WTC11 (cell line): ENCODE measurements at regions not wholly inside any gene's neighbourhood (a gene's known extent, or its start where the extent isn't known, plus 50 kb on each side); places are given as distances from the start of the nearest gene placed in this dataset.

Experiments
- ATF1 ChIP-seq: sonication (generic); formaldehyde crosslinking; IDR thresholded peaks from 2 replicates; pipeline ENCODE4 v1.8.1; 2023; ENCODE audit warnings: mild to moderate bottlenecking, moderate library complexity, missing genetic modification reagents
- ATF3 ChIP-seq: sonication (generic); formaldehyde crosslinking; conservative IDR thresholded peaks from 2 replicates; pipeline ENCODE4 v1.8.1; 2022; ENCODE audit warnings: mild to moderate bottlenecking, missing genetic modification reagents
- CREB1 ChIP-seq: sonication (generic); formaldehyde crosslinking; IDR thresholded peaks from 2 replicates; pipeline ENCODE4 v1.8.0; 2023; ENCODE audit warnings: mild to moderate bottlenecking, missing genetic modification reagents
- CREM ChIP-seq: sonication (generic); formaldehyde crosslinking; IDR thresholded peaks from 2 replicates; pipeline ENCODE4 v1.8.1; 2022; ENCODE audit warnings: mild to moderate bottlenecking, missing genetic modification reagents, moderate library complexity
- CTCF ChIP-seq: fragments of 200-600 bp; IDR thresholded peaks from 2 replicates; pipeline ENCODE4 v1.8.0; 2022; ENCODE audit warnings: antibody characterized with exemption
- E2F1 ChIP-seq: sonication (generic); formaldehyde crosslinking; IDR thresholded peaks from 2 replicates; pipeline ENCODE4 v1.8.0; 2022; ENCODE audit warnings: mild to moderate bottlenecking, missing genetic modification reagents
- ESRRA ChIP-seq: sonication (generic); formaldehyde crosslinking; IDR thresholded peaks from 2 replicates; pipeline ENCODE4 v1.8.1; 2022; ENCODE audit warnings: mild to moderate bottlenecking, missing genetic modification reagents, borderline replicate concordance
- IRF2 ChIP-seq: sonication (generic); formaldehyde crosslinking; IDR thresholded peaks from 2 replicates; pipeline ENCODE4 v1.8.0; 2022; ENCODE audit warnings: low read depth, missing genetic modification reagents, borderline replicate concordance
- MAX ChIP-seq: sonication (generic); formaldehyde crosslinking; IDR thresholded peaks from 2 replicates; pipeline ENCODE4 v1.8.0; 2022; ENCODE audit warnings: mild to moderate bottlenecking, missing genetic modification reagents
- SOX15 ChIP-seq: fragments of 250-450 bp; sonication (Bioruptor Pico); IDR thresholded peaks from 2 replicates; pipeline ENCODE4 v1.9.0; 2021; ENCODE audit warnings: mild to moderate bottlenecking
- TCF7 ChIP-seq: sonication (generic); formaldehyde crosslinking; IDR thresholded peaks from 2 replicates; pipeline ENCODE4 v1.8.0; 2022; ENCODE audit warnings: mild to moderate bottlenecking, low read depth, missing genetic modification reagents, moderate library complexity
- ZMAT4 ChIP-seq: fragments of 250-450 bp; sonication (Bioruptor Pico); IDR thresholded peaks from 2 replicates; pipeline ENCODE4 v1.9.0; 2021; ENCODE audit warnings: mild to moderate bottlenecking
- ZNF121 ChIP-seq: sonication (generic); formaldehyde crosslinking; IDR thresholded peaks from 2 replicates; pipeline ENCODE4 v1.8.0; 2023; ENCODE audit warnings: missing genetic modification reagents

GRCh38 chr4:77538574-77539157 lies 67.0 kb upstream of the CXCL13 start:
- TF ChIP-seq ZMAT4 (CRISPR knock-in tag) (no peak), MAX (CRISPR knock-in tag) (no peak), ATF1 (CRISPR knock-in tag) (no peak), ATF3 (CRISPR knock-in tag) (no peak), CTCF (no peak), ZNF121 (CRISPR knock-in tag) (no peak), ESRRA (no peak), CREB1 (CRISPR knock-in tag) (no peak), IRF2 (CRISPR knock-in tag) (no peak), E2F1 (CRISPR knock-in tag) (no peak), CREM (CRISPR knock-in tag) (no peak), TCF7 (CRISPR knock-in tag) (no peak), SOX15 (CRISPR knock-in tag) (no peak)
